Type B pancreatic cell (in vitro differentiated cells): ENCODE measurements at regions not wholly inside any gene's neighbourhood (a gene's known extent, or its start where the extent isn't known, plus 50 kb on each side); places are given as distances from the start of the nearest gene placed in this dataset.

Source experiments
- DNase-seq: peaks from one replicate; pipeline ENCODE4 v3.0.0; 2021; ENCODE audit warnings: mixed read lengths; ENCODE audit not compliant: unreplicated experiment; ENCODE audit errors: extremely low spot score
- H3K27ac Mint-ChIP-seq: 2 replicates; pipeline ENCODE4 v1.8.0; 2021; ENCODE audit warnings: mild to moderate bottlenecking, mixed read lengths
- H3K27me3 Mint-ChIP-seq: 2 replicates; pipeline ENCODE4 v1.8.0; 2021; ENCODE audit warnings: mixed read lengths
- H3K36me3 Mint-ChIP-seq: 2 replicates; pipeline ENCODE4 v1.8.0; 2021; ENCODE audit warnings: mixed read lengths
- H3K4me1 Mint-ChIP-seq: one replicate; pipeline ENCODE4 v1.8.0; 2021; ENCODE audit warnings: mixed read lengths; ENCODE audit not compliant: unreplicated experiment
- H3K4me3 Mint-ChIP-seq: 2 replicates; pipeline ENCODE4 v1.8.0; 2021; ENCODE audit warnings: mild to moderate bottlenecking, mixed read lengths
- H3K9me3 Mint-ChIP-seq: 2 replicates; pipeline ENCODE4 v1.8.0; 2021; ENCODE audit warnings: mixed read lengths
- CTCF ChIP-seq: fragments of 200-600 bp; sonication (generic); conservative IDR thresholded peaks from 2 replicates; pipeline ENCODE4 v1.5.0; 2021; ENCODE audit warnings: antibody characterized with exemption, mild to moderate bottlenecking

DNA sequence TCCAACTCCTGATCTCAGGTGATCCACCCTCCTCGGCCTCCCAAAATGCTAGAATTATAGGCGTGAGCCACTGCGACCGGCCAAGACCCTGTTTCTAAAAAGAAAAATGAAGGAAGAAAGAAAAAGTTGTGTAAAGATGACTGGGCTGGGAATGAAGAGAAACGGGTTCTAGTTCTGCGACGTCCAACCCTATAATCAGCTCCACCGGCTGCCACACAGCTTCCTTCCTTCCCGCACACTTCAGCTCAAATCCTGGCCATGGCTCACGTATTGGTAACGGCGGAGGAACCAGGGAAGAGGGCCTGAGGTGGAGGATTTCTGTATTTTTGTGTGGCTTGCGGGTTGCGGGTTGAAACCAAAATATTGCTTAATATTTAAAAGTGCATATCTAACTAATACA, 88.1 kb downstream of the MYL12B start:
- Mint-ChIP-seq H3K27me3 (no peaks in the 10 kb centered on the region), H3K4me1 (no peaks in the 10 kb centered on the region), H3K36me3 (no peaks in the 10 kb centered on the region), H3K27ac (no peak overlapping the region), H3K9me3 (peaks cover 5% of the 10 kb centered on the region), H3K4me3 (no peak overlapping the region)
- no peak for DNase-seq
- no peak for TF ChIP-seq CTCF

DNA sequence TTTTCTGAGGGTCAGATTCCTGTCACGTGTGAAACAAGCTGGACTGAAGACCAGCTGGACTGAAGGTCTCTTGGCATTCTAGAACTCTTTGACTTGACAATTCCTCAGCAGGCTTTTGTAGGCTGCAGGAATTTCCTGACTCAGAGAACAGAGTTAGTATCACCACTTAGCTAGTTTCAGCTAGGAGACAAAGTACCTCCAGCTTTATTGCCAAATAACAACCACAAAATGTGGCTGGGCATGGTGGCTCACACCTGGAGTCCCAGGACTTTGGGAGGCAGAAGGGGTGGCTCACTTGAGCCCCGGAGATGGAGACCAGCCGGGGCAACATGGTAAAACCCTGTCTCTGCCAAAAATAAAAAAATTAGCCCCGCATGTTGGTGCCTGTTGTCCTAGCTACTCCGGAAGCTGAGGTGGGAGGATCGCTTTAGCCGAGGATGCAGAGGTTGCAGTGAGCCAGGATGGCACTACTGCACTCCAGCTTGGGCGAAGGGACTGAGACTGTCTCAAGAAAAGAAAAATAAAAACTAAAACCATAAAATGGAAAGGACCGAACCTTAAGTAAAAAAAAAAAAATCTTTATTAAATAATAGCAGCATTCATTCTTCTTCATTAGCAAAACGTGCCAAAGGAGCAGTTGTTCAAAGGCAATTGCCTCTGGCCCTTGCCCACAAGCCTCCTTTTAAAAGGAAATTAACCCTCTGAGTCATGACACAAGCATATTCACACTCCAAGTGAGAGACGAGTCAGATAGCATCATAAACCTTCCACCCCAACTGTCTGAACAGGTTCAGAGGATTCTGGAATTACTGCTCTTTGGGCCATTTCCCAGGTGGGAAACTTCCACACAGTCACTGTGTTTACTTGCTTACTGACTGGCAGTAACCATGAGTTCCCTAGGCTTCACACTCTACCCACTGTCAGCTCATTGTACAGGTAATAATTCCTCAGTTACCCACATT, 88.9 kb downstream of the MYL12B start:
- Mint-ChIP-seq H3K4me3 (no peak overlapping the region), H3K36me3 (no peaks in the 10 kb centered on the region), H3K9me3 (peaks cover 5% of the 10 kb centered on the region), H3K27me3 (no peaks in the 10 kb centered on the region), H3K27ac (no peak overlapping the region), H3K4me1 (no peaks in the 10 kb centered on the region)
- DNase-seq: no peak
- TF ChIP-seq CTCF: no peak

- DNase-seq: no peak
- H3K4me3 Mint-ChIP-seq: no peak overlapping the region
Observed at GRCh38 chr18:3354506-3354905, 92.6 kb downstream of the MYL12B start.

DNA sequence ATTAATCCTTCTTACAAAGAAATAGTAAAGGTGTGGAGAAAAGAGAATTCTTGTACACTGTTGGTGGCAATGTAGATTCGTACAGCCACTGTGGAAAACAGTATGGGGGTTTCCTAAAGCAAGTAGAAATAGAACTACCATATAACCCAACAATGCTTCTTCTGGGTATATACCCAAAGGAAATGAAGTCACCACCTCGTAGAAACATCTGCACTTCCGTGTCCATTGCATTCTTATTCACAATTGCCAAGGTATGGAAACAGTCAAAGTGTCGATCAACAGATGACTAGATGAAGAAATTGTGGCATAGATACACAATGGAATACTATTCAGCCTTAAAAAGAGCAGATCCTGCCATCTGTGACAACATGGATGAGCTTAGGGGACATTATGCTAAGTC, 93.4 kb upstream of the TGIF1 start:
- Mint-ChIP-seq H3K36me3 (no peaks in the 10 kb centered on the region), H3K27ac (no peak overlapping the region), H3K27me3 (no peaks in the 10 kb centered on the region), H3K4me3 (no peak overlapping the region), H3K9me3 (peaks cover 5% of the 10 kb centered on the region), H3K4me1 (peaks cover 18% of the 10 kb centered on the region)
- DNase-seq: no peak
- TF ChIP-seq CTCF: no peak

More at GRCh38 chr18:3354506-3354905, 92.6 kb downstream of the MYL12B start:
- no peaks in the 10 kb centered on the region for H3K27me3 Mint-ChIP-seq
- H3K4me1 Mint-ChIP-seq: peaks cover 13% of the 10 kb centered on the region
- peaks cover 5% of the 10 kb centered on the region for H3K9me3 Mint-ChIP-seq
- no peak for TF ChIP-seq CTCF
- H3K27ac Mint-ChIP-seq: no peak overlapping the region
- no peaks in the 10 kb centered on the region for H3K36me3 Mint-ChIP-seq

- Mint-ChIP-seq H3K27ac (no peak overlapping the region), H3K9me3 (peaks cover 5% of the 10 kb centered on the region), H3K4me1 (peaks cover 18% of the 10 kb centered on the region), H3K27me3 (no peaks in the 10 kb centered on the region), H3K36me3 (no peaks in the 10 kb centered on the region), H3K4me3 (no peak overlapping the region)
- no peak for DNase-seq
- no peak for TF ChIP-seq CTCF
Observed at GRCh38 chr18:3357516-3357915, 92.5 kb upstream of the TGIF1 start.
